ENCODE measurements at regions not wholly inside any gene's neighbourhood (a gene's known extent, or its start where the extent isn't known, plus 50 kb on each side); places are given as distances from the start of the nearest gene placed in this dataset.

DNA sequence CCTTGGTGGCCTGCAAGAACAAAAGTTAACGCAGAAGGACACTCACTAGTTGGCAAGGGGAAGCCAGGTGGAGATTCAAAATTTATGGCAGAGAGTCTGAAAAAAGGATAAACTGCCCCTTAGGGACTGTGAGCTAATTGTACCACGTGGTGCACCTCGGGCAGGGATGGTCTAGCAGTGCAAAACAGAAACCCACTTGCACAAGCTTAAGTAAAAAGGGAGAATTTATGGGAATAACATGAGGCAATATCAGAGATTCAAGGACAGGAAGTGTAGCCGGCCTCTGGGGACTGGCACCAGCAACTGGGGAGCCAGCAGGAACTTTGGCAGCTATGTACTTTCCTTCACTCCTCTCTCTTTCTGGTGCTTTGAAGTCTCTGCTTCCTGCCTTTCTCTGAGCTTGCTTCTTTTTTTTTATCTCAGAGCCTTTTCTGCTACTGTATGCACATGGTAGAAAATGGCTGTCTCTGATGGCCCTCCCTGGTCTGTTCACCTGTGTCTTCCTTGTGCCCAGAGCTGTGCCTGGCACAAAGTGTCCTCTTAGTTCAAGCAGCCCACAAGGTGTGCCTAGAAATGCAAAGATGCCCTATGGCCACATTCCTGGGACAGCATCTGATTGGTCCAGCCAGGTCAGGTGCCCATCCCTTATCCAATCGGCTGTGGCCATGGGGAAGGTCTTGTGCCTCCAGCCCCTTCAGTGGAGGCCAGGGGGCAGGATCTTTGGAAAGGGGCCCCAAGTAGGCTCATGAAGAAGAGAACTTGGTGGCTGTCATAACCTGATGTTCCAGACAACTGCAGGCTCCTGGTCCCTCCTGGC is 114.8 kb upstream of the ATP6AP2 start:
- Histone ChIP-seq H3K4me3 (no peak overlapping the region), H3K27me3 (no peaks in the 10 kb centered on the region), H3K36me3 (no peaks in the 10 kb centered on the region), H3K4me1 (no peaks in the 10 kb centered on the region), H3K9me3 (no peaks in the 10 kb centered on the region), H3K27ac (no peak overlapping the region)
- DNase-seq: no peak
- no peak for TF ChIP-seq POLR2A (IDR thresholded peaks at IDR 0.05)
- TF ChIP-seq, protein P1, sequence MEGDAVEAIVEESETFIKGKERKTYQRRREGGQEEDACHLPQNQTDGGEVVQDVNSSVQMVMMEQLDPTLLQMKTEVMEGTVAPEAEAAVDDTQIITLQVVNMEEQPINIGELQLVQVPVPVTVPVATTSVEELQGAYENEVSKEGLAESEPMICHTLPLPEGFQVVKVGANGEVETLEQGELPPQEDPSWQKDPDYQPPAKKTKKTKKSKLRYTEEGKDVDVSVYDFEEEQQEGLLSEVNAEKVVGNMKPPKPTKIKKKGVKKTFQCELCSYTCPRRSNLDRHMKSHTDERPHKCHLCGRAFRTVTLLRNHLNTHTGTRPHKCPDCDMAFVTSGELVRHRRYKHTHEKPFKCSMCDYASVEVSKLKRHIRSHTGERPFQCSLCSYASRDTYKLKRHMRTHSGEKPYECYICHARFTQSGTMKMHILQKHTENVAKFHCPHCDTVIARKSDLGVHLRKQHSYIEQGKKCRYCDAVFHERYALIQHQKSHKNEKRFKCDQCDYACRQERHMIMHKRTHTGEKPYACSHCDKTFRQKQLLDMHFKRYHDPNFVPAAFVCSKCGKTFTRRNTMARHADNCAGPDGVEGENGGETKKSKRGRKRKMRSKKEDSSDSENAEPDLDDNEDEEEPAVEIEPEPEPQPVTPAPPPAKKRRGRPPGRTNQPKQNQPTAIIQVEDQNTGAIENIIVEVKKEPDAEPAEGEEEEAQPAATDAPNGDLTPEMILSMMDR (IDR thresholded peaks at IDR 0.05): no peak
- intact Hi-C loops (cut with DNase I; ENCODE audit: low total_unique reads): no loop called here

DNA sequence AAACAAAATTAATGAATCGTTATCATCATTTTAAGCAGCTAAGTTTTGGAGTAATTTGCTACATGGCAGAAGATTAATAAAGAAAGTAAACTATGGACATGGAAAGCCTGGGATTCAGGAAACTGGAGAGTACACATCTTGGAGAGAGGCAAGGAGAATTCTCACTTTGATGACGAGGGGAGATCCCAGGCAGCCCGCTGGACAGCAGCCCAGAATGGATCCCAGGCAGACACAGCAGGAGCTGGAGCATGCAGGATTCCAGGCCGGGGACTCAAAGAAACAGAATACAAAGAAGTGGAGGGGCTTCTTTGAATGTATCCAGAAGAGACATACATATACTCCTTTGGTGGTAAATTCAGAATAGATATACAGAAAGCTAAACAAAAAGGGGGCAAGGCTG is 118.0 kb upstream of the ATP6AP2 start:
- Histone ChIP-seq H3K9me3 (no peaks in the 10 kb centered on the region), H3K27ac (no peak overlapping the region), H3K36me3 (no peaks in the 10 kb centered on the region), H3K4me3 (no peak overlapping the region), H3K27me3 (no peaks in the 10 kb centered on the region), H3K4me1 (no peaks in the 10 kb centered on the region)
- DNase-seq: no peak
- TF ChIP-seq POLR2A (IDR thresholded peaks at IDR 0.05): no peak
- TF ChIP-seq, protein P1 (IDR thresholded peaks at IDR 0.05): no peak
- intact Hi-C loops (cut with DNase I; ENCODE audit: low total_unique reads): no loop called here

DNA sequence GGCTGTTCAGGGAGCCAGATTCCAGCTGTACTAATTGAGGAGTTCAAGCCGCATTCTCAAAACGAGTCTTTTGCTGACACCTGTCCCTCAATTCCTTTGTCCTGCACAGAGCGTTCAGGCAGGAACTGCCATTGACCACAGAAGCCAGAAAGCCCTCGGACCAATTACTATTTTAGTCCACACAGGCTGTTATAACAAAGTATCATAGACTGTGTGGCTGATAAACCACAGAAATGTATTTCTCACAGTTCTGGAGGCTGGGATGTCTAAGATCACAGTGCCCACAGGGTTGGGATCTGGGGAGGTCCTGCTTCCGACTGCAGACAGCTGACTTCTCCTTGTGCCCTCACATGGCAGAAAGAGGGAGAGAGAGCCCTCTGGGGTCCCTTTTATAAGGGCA is 119.8 kb upstream of the ATP6AP2 start:
- Histone ChIP-seq H3K27me3 (no peaks in the 10 kb centered on the region), H3K27ac (no peak overlapping the region), H3K4me1 (no peaks in the 10 kb centered on the region), H3K9me3 (no peaks in the 10 kb centered on the region), H3K4me3 (no peak overlapping the region), H3K36me3 (no peaks in the 10 kb centered on the region)
- TF ChIP-seq, protein P1 (IDR thresholded peaks at IDR 0.05): no peak
- no peak for TF ChIP-seq POLR2A (IDR thresholded peaks at IDR 0.05)
- intact Hi-C loops (cut with DNase I; ENCODE audit: low total_unique reads): no loop called here
- no peak for DNase-seq

DNA sequence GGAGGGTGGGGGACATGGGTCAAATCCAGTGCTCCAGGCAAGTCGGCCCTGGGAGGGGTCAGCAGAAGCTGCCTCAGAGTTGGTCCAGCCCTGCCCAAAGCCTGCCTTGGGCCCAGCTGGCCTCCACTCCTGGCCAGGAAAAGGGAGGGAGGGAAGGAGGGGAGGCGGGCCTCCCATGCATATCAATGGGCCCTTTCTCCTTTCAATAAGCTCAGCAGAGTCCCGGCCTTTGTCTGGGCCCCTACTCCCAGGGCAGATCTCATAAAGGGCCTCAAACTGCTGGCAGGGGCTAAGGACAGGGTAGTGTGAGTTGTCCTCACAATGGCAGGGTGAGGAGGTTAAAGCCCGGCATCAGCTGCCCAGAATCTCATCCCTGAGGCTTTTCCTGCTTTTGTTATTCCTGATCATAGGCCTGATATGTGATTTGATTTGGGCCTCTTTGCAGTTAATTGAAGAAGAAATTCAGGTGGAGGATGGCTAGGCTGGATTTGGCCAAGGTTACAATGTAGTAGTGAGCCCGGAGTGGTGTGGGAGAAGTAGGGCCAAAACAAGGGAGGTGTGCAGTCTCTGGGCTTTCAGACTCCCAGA is 121.1 kb upstream of the ATP6AP2 start:
- Histone ChIP-seq H3K4me1 (no peaks in the 10 kb centered on the region), H3K36me3 (no peaks in the 10 kb centered on the region), H3K9me3 (no peaks in the 10 kb centered on the region), H3K4me3 (no peak overlapping the region), H3K27ac (no peak overlapping the region), H3K27me3 (no peaks in the 10 kb centered on the region)
- DNase-seq: no peak
- no peak for TF ChIP-seq POLR2A (IDR thresholded peaks at IDR 0.05)
- TF ChIP-seq, protein P1 (IDR thresholded peaks at IDR 0.05): no peak
- intact Hi-C loops (cut with DNase I; ENCODE audit: low total_unique reads): no loop called here

DNA sequence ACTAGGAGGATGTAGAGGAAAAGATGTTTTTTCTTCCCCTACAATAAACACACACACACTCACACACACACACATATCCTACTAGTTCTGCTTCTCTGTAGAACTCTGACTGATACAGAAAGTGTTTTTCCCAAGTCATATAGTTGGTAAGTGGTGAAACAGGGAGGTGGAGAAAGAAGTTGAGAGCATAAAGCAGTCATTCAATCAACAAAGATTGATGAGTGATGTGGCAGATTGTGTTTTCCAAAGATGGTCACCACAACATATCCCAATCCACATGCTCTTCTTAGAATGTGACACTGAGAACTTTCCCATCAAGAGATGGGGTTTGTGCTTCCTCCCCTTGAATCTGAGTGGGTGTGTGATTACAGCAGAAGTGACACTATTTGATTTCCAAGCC is 123.4 kb upstream of the ATP6AP2 start:
- Histone ChIP-seq H3K27me3 (no peaks in the 10 kb centered on the region), H3K9me3 (no peaks in the 10 kb centered on the region), H3K36me3 (no peaks in the 10 kb centered on the region), H3K4me1 (no peaks in the 10 kb centered on the region), H3K4me3 (no peak overlapping the region), H3K27ac (no peak overlapping the region)
- DNase-seq: no peak
- TF ChIP-seq, protein P1 (IDR thresholded peaks at IDR 0.05): no peak
- no peak for TF ChIP-seq POLR2A (IDR thresholded peaks at IDR 0.05)
- intact Hi-C loops (cut with DNase I; ENCODE audit: low total_unique reads): no loop called here

Data from uterus (tissue), 3 donors.